GM23338 (cell line): ENCODE measurements at regions not wholly inside any gene's neighbourhood (a gene's known extent, or its start where the extent isn't known, plus 50 kb on each side); places are given as distances from the start of the nearest gene placed in this dataset.

Source experiments
- ATAC-seq: fragments of 200-7000 bp; cut with Tn5 transposase; 3 replicates; pipeline ENCODE4 v1.9.1; 2020
- DNase-seq: peaks from one replicate; pipeline ENCODE4 v3.0.0-alpha.2; 2015; ENCODE audit warnings: low spot score
- H2AFZ ChIP-seq: fragments of 200-600 bp; sonication (generic); 2 replicates; pipeline ENCODE4 v1.8.0; 2016; ENCODE audit warnings: antibody characterized with exemption, mild to moderate bottlenecking, moderate library complexity
- H3F3A ChIP-seq: fragments of 200-600 bp; sonication (generic); replicated peaks from 2 replicates; pipeline ENCODE4 v1.8.0; 2017; ENCODE audit warnings: antibody characterized with exemption, mixed run types, low read depth
- H3K27ac ChIP-seq: fragments of 200-600 bp; sonication (generic); 2 replicates; pipeline ENCODE4 v1.6.1; 2016; ENCODE audit warnings: low read depth
- H3K27me3 ChIP-seq: fragments of 200-600 bp; sonication (generic); 2 replicates; pipeline ENCODE4 v1.8.0; 2016; ENCODE audit warnings: mild to moderate bottlenecking, mixed run types, moderate library complexity; ENCODE audit not compliant: insufficient read depth
- H3K36me3 ChIP-seq: fragments of 200-600 bp; sonication (generic); 2 replicates; pipeline ENCODE4 v1.8.0; 2016; ENCODE audit warnings: mild to moderate bottlenecking; ENCODE audit not compliant: insufficient read depth
- H3K4me1 ChIP-seq: fragments of 200-600 bp; sonication (generic); 2 replicates; pipeline ENCODE4 v1.8.0; 2016; ENCODE audit warnings: mild to moderate bottlenecking, moderate library complexity; ENCODE audit not compliant: insufficient read depth
- H3K4me2 ChIP-seq: fragments of 200-600 bp; sonication (generic); 2 replicates; pipeline ENCODE4 v1.7.1; 2017; ENCODE audit warnings: mixed run types
- H3K4me3 ChIP-seq: fragments of 200-600 bp; sonication (generic); 2 replicates; pipeline ENCODE4 v1.6.1; 2016; ENCODE audit warnings: mixed run types
- H3K79me2 ChIP-seq: fragments of 200-600 bp; sonication (generic); replicated peaks from 2 replicates; pipeline ENCODE4 v1.8.0; 2017; ENCODE audit warnings: mild to moderate bottlenecking; ENCODE audit not compliant: insufficient read depth
- H3K9me2 ChIP-seq: fragments of 200-600 bp; sonication (generic); 2 replicates; pipeline ENCODE4 v1.8.0; 2017; ENCODE audit not compliant: insufficient read depth
- H4K20me1 ChIP-seq: fragments of 200-600 bp; sonication (generic); replicated peaks from 2 replicates; pipeline ENCODE4 v1.8.0; 2017; ENCODE audit warnings: mild to moderate bottlenecking; ENCODE audit not compliant: insufficient read depth
- H3K27ac Mint-ChIP-seq: 2 replicates; pipeline ENCODE4 v1.8.0; 2020; ENCODE audit warnings: inconsistent platforms, mild to moderate bottlenecking, moderate library complexity, mixed read lengths
- H3K27me3 Mint-ChIP-seq: 3 replicates; pipeline ENCODE4 v1.8.0; 2022; ENCODE audit warnings: low read depth, mild to moderate bottlenecking, moderate library complexity, mixed read lengths, inconsistent platforms; ENCODE audit not compliant: insufficient read depth, poor library complexity
- H3K36me3 Mint-ChIP-seq: 3 replicates; pipeline ENCODE4 v1.8.0; 2021; ENCODE audit warnings: low read depth, mild to moderate bottlenecking, inconsistent platforms, moderate library complexity, mixed read lengths
- H3K4me1 Mint-ChIP-seq: 3 replicates; pipeline ENCODE4 v1.8.0; 2020; ENCODE audit warnings: mild to moderate bottlenecking, inconsistent platforms, mixed read lengths
- H3K4me3 Mint-ChIP-seq: 3 replicates; pipeline ENCODE4 v1.8.0; 2021; ENCODE audit warnings: moderate library complexity, mild to moderate bottlenecking, inconsistent platforms, mixed read lengths
- H3K9me3 Mint-ChIP-seq: 3 replicates; pipeline ENCODE4 v1.8.0; 2020; ENCODE audit warnings: moderate library complexity, mild to moderate bottlenecking, inconsistent platforms, mixed read lengths
- CREB1 ChIP-seq: fragments of 250-450 bp; sonication (Bioruptor Pico); IDR thresholded peaks from 2 replicates; pipeline ENCODE4 v1.5.0; 2020; ENCODE audit warnings: low read depth, mild to moderate bottlenecking, moderate library complexity
- CTCF ChIP-seq, 2 experiments: fragments of 200-600 bp in 1 of 2; sonication (generic) in 1 of 2; conservative IDR thresholded peaks; 2 replicates each; pipeline versions ENCODE4 v1.5.1 to v1.6.1; 2016 to 2017; ENCODE audit warnings: antibody characterized with exemption in 2 of 2, low read depth in 2 of 2, mild to moderate bottlenecking in 2 of 2, moderate library complexity in 1 of 2
- EZH2 ChIP-seq: fragments of 200-600 bp; sonication (generic); IDR thresholded peaks from one replicate; pipeline ENCODE4 v1.8.0; 2017; ENCODE audit warnings: antibody characterized with exemption, mild to moderate bottlenecking, low read depth; ENCODE audit not compliant: unreplicated experiment
- EZH2phosphoT487 ChIP-seq: fragments of 200-600 bp; sonication (generic); IDR thresholded peaks from one replicate; pipeline ENCODE4 v1.8.1; 2018; ENCODE audit warnings: antibody characterized with exemption; ENCODE audit not compliant: unreplicated experiment
- JUNB ChIP-seq: IDR thresholded peaks from one replicate; pipeline ENCODE4 v1.6.1; 2016; ENCODE audit warnings: antibody characterized with exemption; ENCODE audit not compliant: unreplicated experiment
- NANOG ChIP-seq: IDR thresholded peaks from 2 replicates; pipeline ENCODE4 v1.6.1; 2016; ENCODE audit warnings: antibody characterized with exemption, borderline replicate concordance
- POLR2AphosphoS5 ChIP-seq: IDR thresholded peaks from 2 replicates; pipeline ENCODE4 v1.6.1; 2016; ENCODE audit warnings: antibody characterized with exemption, low read depth
- STAT1 ChIP-seq: IDR thresholded peaks from one replicate; pipeline ENCODE4 v1.6.1; 2016; ENCODE audit warnings: antibody characterized with exemption; ENCODE audit not compliant: unreplicated experiment
- ZNF114 ChIP-seq: fragments of 250-450 bp; sonication (Bioruptor Pico); IDR thresholded peaks from 2 replicates; pipeline ENCODE4 v1.5.0; 2020; ENCODE audit warnings: mild to moderate bottlenecking, moderate library complexity
- ZNF331 ChIP-seq: fragments of 250-450 bp; sonication (Bioruptor Pico); IDR thresholded peaks from 2 replicates; pipeline ENCODE4 v1.5.0; 2020; ENCODE audit warnings: low read depth, mild to moderate bottlenecking, moderate library complexity
- ZNF462 ChIP-seq: fragments of 250-450 bp; sonication (Bioruptor Pico); IDR thresholded peaks from 2 replicates; pipeline ENCODE4 v1.5.0; 2020; ENCODE audit warnings: mild to moderate bottlenecking, moderate library complexity
- TF ChIP-seq, protein P1 (sequence below): IDR thresholded peaks from 2 replicates; pipeline ENCODE4 v1.6.1; 2016; ENCODE audit warnings: antibody characterized with exemption
- TF ChIP-seq, protein P2 (sequence below): IDR thresholded peaks from one replicate; pipeline ENCODE4 v1.6.1; 2018; ENCODE audit warnings: antibody characterized with exemption; ENCODE audit not compliant: unreplicated experiment

GRCh38 chr10:20688797-20689544, 208.1 kb downstream of the NEBL start:
- ATAC-seq (no peak), DNase-seq (no peak)
- Histone ChIP-seq H3K27ac (no peak overlapping the region), H3K36me3 (no peaks in the 10 kb centered on the region), H3K4me2 (no peak overlapping the region), H3K9me2 (peaks cover 3% of the 10 kb centered on the region; the same call in 1 of the 2 replicates), H3K4me1 (peaks cover 19% of the 10 kb centered on the region), H3K4me3 (no peak overlapping the region), H3K79me2 (no peaks in the 10 kb centered on the region), H2AFZ (no peak overlapping the region; the same call in 1 of the 2 replicates), H3K27me3 (no peaks in the 10 kb centered on the region), H3F3A (no peaks in the 10 kb centered on the region), H4K20me1 (no peaks in the 10 kb centered on the region)
- H3K27ac Mint-ChIP-seq = no peak overlapping the region
- H3K27me3 Mint-ChIP-seq = peaks cover 2% of the 10 kb centered on the region
- H3K9me3 Mint-ChIP-seq = no peaks in the 10 kb centered on the region
- H3K36me3 Mint-ChIP-seq = no peaks in the 10 kb centered on the region
- no peak overlapping the region for H3K4me3 Mint-ChIP-seq
- TF ChIP-seq NANOG = no peak
- no peak for TF ChIP-seq EZH2
- no peak for TF ChIP-seq JUNB
- no peak for TF ChIP-seq ZNF114 (CRISPR knock-in tag)
- TF ChIP-seq, protein P1, sequence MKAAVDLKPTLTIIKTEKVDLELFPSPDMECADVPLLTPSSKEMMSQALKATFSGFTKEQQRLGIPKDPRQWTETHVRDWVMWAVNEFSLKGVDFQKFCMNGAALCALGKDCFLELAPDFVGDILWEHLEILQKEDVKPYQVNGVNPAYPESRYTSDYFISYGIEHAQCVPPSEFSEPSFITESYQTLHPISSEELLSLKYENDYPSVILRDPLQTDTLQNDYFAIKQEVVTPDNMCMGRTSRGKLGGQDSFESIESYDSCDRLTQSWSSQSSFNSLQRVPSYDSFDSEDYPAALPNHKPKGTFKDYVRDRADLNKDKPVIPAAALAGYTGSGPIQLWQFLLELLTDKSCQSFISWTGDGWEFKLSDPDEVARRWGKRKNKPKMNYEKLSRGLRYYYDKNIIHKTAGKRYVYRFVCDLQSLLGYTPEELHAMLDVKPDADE = no peak
- TF ChIP-seq EZH2phosphoT487 = no peak
- no peak for TF ChIP-seq ZNF331
- no peak for TF ChIP-seq STAT1
- no peak for TF ChIP-seq ZNF462 (CRISPR knock-in tag)
- TF ChIP-seq, protein P2, sequence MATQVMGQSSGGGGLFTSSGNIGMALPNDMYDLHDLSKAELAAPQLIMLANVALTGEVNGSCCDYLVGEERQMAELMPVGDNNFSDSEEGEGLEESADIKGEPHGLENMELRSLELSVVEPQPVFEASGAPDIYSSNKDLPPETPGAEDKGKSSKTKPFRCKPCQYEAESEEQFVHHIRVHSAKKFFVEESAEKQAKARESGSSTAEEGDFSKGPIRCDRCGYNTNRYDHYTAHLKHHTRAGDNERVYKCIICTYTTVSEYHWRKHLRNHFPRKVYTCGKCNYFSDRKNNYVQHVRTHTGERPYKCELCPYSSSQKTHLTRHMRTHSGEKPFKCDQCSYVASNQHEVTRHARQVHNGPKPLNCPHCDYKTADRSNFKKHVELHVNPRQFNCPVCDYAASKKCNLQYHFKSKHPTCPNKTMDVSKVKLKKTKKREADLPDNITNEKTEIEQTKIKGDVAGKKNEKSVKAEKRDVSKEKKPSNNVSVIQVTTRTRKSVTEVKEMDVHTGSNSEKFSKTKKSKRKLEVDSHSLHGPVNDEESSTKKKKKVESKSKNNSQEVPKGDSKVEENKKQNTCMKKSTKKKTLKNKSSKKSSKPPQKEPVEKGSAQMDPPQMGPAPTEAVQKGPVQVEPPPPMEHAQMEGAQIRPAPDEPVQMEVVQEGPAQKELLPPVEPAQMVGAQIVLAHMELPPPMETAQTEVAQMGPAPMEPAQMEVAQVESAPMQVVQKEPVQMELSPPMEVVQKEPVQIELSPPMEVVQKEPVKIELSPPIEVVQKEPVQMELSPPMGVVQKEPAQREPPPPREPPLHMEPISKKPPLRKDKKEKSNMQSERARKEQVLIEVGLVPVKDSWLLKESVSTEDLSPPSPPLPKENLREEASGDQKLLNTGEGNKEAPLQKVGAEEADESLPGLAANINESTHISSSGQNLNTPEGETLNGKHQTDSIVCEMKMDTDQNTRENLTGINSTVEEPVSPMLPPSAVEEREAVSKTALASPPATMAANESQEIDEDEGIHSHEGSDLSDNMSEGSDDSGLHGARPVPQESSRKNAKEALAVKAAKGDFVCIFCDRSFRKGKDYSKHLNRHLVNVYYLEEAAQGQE = no peak
- no peak for TF ChIP-seq CREB1
- no peak for TF ChIP-seq CTCF (conservative IDR thresholded peaks at IDR 0.05; ENCODE audit: low read depth in 2 of 2)
- TF ChIP-seq POLR2AphosphoS5 = no peak
- H3K4me1 Mint-ChIP-seq = peaks cover 18% of the 10 kb centered on the region
